GM18507 (cell line): ENCODE measurements at regions not wholly inside any gene's neighbourhood (a gene's known extent, or its start where the extent isn't known, plus 50 kb on each side); places are given as distances from the start of the nearest gene placed in this dataset.

Experiments used
- DNase-seq: peaks from one replicate; pipeline ENCODE4 v3.0.0; 2011; ENCODE audit warnings: low read depth; ENCODE audit not compliant: insufficient read length; ENCODE audit errors: extremely low spot score
- FAIRE-seq: peaks from 2 replicates; lab custom pipeline; 2011; peaks lifted over from hg19 to GRCh38; lab: Jason Lieb, UNC

GRCh38 chr2:147713349-147713748 lies 131.5 kb upstream of the ACVR2A start:
- FAIRE-seq (no peak), DNase-seq (no peak)

- FAIRE-seq, result no peak
- DNase-seq, result no peak
Observed at GRCh38 chr2:147712051-147712450, 132.8 kb upstream of the ACVR2A start.

GRCh38 chr2:147711031-147711430 lies 133.8 kb upstream of the ACVR2A start:
- no peak for FAIRE-seq
- no peak for DNase-seq

GRCh38 chr2:147709655-147710054 lies 135.2 kb upstream of the ACVR2A start:
- DNase-seq, result no peak

GRCh38 chr2:147703171-147703570 lies 141.7 kb upstream of the ACVR2A start:
- no peak for DNase-seq
- no peak for FAIRE-seq

More at GRCh38 chr2:147709655-147710054, 135.2 kb upstream of the ACVR2A start:
- no peak for FAIRE-seq

- no peak for FAIRE-seq
- DNase-seq, result no peak
Observed at GRCh38 chr2:147698166-147698565, 146.7 kb upstream of the ACVR2A start.

- FAIRE-seq (no peak), DNase-seq (no peak)
Observed at GRCh38 chr2:147696426-147696825, 148.4 kb upstream of the ACVR2A start.

- peak; percentile 23 for DNase-seq
- FAIRE-seq, result peak; percentile 95
Observed at GRCh38 chr2:147689220-147689909, 155.5 kb upstream of the ACVR2A start.

- FAIRE-seq, result no peak
Observed at GRCh38 chr2:147688242-147688641, 156.6 kb upstream of the ACVR2A start.

GRCh38 chr2:147686365-147686764 lies 158.5 kb upstream of the ACVR2A start:
- no peak for DNase-seq
- no peak for FAIRE-seq

More at GRCh38 chr2:147688242-147688641, 156.6 kb upstream of the ACVR2A start:
- no peak for DNase-seq

GRCh38 chr2:147684903-147685302 lies 159.9 kb upstream of the ACVR2A start:
- no peak for FAIRE-seq
- DNase-seq, result no peak

- no peak for FAIRE-seq
- DNase-seq, result no peak
Observed at GRCh38 chr2:147683380-147683779, 161.4 kb upstream of the ACVR2A start.

GRCh38 chr2:147681093-147681492 lies 163.7 kb upstream of the ACVR2A start:
- DNase-seq (no peak), FAIRE-seq (no peak)

- FAIRE-seq, result no peak
- no peak for DNase-seq
Observed at GRCh38 chr2:147679955-147680531, 164.8 kb upstream of the ACVR2A start.

- FAIRE-seq (no peak), DNase-seq (no peak)
Observed at GRCh38 chr2:147679191-147679954, 165.5 kb upstream of the ACVR2A start.

- DNase-seq (no peak), FAIRE-seq (no peak)
Observed at GRCh38 chr2:147665105-147665504, 179.7 kb upstream of the ACVR2A start.

GRCh38 chr2:147663962-147664361 lies 180.9 kb upstream of the ACVR2A start:
- DNase-seq (no peak), FAIRE-seq (no peak)

- DNase-seq, result no peak
- peak; percentile 75 for FAIRE-seq
Observed at GRCh38 chr2:147663153-147663961, 181.5 kb upstream of the ACVR2A start.

GRCh38 chr2:147662221-147662620 lies 182.6 kb upstream of the ACVR2A start:
- FAIRE-seq (no peak), DNase-seq (no peak)

GRCh38 chr2:147660680-147661079 lies 184.1 kb upstream of the ACVR2A start:
- no peak for DNase-seq
- FAIRE-seq, result no peak
